Activated CD4-positive, alpha-beta memory T cell treated with anti-CD3 and anti-CD28 coated beads for 36 hours (primary cell): ENCODE measurements at regions not wholly inside any gene's neighbourhood (a gene's known extent, or its start where the extent isn't known, plus 50 kb on each side); places are given as distances from the start of the nearest gene placed in this dataset.

Source experiments
- CTCF ChIA-PET: fragments of 350-600 bp; sonication (Branson Sonifier 250); formaldehyde crosslinking; loops from one replicate; lab custom pipeline; 2021; ENCODE audit warnings: antibody characterized with exemption, inconsistent platforms; lab: Charles Lee
- POLR2A ChIA-PET: fragments of 350-600 bp; sonication (Branson Sonifier 250); formaldehyde crosslinking; loops from one replicate; lab custom pipeline; 2021; ENCODE audit warnings: antibody characterized with exemption; lab: Charles Lee
- DNase-seq: peaks from one replicate; pipeline ENCODE4 v3.0.0-alpha.2; 2020
- H3K27ac Mint-ChIP-seq: one replicate; pipeline ENCODE4 v1.8.0; 2021; ENCODE audit warnings: mixed read lengths
- H3K27me3 Mint-ChIP-seq: one replicate; pipeline ENCODE4 v1.8.0; 2021; ENCODE audit warnings: mixed read lengths
- H3K36me3 Mint-ChIP-seq: one replicate; pipeline ENCODE4 v1.8.0; 2021; ENCODE audit warnings: mixed read lengths
- H3K4me1 Mint-ChIP-seq: one replicate; pipeline ENCODE4 v1.8.0; 2021; ENCODE audit warnings: low read depth, mixed read lengths
- H3K4me3 Mint-ChIP-seq: one replicate; pipeline ENCODE4 v1.8.0; 2021; ENCODE audit warnings: mild to moderate bottlenecking, mixed read lengths
- H3K9me3 Mint-ChIP-seq: one replicate; pipeline ENCODE4 v1.8.0; 2021; ENCODE audit warnings: mixed read lengths
- intact Hi-C: fragments of 100-400 bp; cut with micrococcal nuclease; formaldehyde crosslinking; loops from one replicate; pipeline ENCODE4 v1.15.1; 2023

DNA sequence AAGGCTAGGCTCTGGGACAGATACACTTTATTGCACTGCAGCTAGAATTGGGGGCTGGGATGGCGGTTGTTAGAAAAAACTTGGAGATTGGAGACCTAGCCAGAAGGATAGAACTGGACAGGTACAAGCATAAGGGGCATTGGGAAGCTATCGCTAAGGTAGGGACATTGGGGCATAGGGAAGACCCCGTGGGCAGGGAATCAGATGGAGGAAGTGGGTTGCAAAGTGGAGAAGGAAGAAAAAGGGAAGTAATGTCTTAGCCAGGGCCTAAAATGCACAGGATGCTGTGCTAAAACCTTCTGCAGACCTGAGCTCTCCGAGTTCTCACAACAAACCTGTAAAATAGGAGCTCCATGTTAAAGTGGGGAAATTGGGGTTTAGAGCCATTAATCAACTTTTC is 178.2 kb downstream of the ZDHHC21 start:
- no peaks in the 10 kb centered on the region for H3K36me3 Mint-ChIP-seq
- ChIA-PET POLR2A (no interaction called here), CTCF (no interaction called here)
- DNase-seq: no peak
- no peaks in the 10 kb centered on the region for H3K4me1 Mint-ChIP-seq
- no peak overlapping the region for H3K4me3 Mint-ChIP-seq
- no peak overlapping the region for H3K27ac Mint-ChIP-seq
- intact Hi-C loops: no loop called here
- no peaks in the 10 kb centered on the region for H3K9me3 Mint-ChIP-seq
- H3K27me3 Mint-ChIP-seq: no peaks in the 10 kb centered on the region

DNA sequence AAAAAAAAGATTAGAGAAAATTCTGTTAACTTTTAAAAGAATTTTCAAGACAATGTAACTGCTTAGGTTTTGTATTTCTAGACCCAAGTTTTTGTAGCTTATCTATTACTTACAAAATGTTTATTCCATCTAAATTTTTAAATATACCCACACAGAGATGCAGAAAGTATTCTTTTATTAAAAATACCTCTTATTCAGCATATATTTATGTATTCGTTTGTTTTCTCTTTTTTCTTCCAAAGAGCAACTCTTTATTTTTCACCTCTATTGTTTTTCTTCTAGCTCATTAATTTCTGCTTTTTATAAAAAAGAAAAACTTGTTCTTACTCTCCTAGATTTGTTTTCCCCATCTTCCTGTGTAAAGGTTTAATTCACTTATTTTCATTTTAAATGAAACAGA is 180.3 kb downstream of the ZDHHC21 start:
- intact Hi-C loops: no loop called here
- Mint-ChIP-seq H3K4me3 (no peak overlapping the region), H3K4me1 (no peaks in the 10 kb centered on the region), H3K27ac (no peak overlapping the region), H3K36me3 (no peaks in the 10 kb centered on the region), H3K9me3 (no peaks in the 10 kb centered on the region), H3K27me3 (peaks cover 2% of the 10 kb centered on the region)
- ChIA-PET CTCF (no interaction called here), POLR2A (no interaction called here)
- no peak for DNase-seq

DNA sequence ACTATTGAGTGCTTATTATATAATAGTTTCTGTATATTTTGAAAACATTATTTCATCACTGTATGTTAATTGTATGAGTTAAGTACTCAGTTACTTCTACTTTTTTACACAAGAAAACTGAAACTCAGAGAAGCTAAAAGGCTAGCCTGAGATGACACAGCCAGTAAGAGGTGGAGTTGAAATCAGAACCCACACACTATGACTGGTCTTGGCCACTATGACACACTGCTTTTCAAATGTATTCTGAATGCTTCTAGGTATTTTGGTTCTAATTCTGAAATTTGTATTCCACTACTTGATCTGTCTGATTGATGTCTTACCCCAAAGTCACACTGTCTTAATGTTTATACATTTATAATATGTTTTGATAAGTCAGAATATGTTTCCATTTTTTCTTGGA is 181.8 kb downstream of the ZDHHC21 start:
- no peaks in the 10 kb centered on the region for H3K4me1 Mint-ChIP-seq
- no peak overlapping the region for H3K27ac Mint-ChIP-seq
- H3K36me3 Mint-ChIP-seq: no peaks in the 10 kb centered on the region
- H3K9me3 Mint-ChIP-seq: no peaks in the 10 kb centered on the region
- intact Hi-C loops: no loop called here
- H3K4me3 Mint-ChIP-seq: no peak overlapping the region
- H3K27me3 Mint-ChIP-seq: peaks cover 4% of the 10 kb centered on the region
- ChIA-PET POLR2A (no interaction called here), CTCF (no interaction called here)
- DNase-seq: no peak

DNA sequence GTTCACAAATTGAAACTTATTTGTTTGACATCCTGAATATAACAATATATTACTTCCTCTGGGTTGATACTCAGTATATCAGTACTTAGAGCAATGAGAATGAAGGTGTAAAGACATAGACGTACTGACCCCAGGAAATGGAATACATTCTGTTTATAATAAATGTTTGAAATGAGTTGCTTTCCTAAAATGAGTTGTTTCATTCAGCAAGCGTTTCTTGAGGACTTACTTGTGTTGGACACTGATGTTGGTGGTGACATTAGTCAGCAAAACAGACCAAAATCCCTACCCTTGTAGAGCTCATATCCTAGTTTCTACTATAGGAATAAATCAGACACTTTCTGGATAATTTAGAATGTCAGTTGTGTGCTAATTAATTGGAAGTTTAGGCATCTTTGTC is 184.3 kb downstream of the ZDHHC21 start:
- no peak overlapping the region for H3K4me3 Mint-ChIP-seq
- no peaks in the 10 kb centered on the region for H3K36me3 Mint-ChIP-seq
- H3K9me3 Mint-ChIP-seq: no peaks in the 10 kb centered on the region
- DNase-seq: no peak
- ChIA-PET POLR2A (no interaction called here), CTCF (no interaction called here)
- no peak overlapping the region for H3K27ac Mint-ChIP-seq
- no peaks in the 10 kb centered on the region for H3K4me1 Mint-ChIP-seq
- intact Hi-C loops: no loop called here
- peaks cover 4% of the 10 kb centered on the region for H3K27me3 Mint-ChIP-seq

DNA sequence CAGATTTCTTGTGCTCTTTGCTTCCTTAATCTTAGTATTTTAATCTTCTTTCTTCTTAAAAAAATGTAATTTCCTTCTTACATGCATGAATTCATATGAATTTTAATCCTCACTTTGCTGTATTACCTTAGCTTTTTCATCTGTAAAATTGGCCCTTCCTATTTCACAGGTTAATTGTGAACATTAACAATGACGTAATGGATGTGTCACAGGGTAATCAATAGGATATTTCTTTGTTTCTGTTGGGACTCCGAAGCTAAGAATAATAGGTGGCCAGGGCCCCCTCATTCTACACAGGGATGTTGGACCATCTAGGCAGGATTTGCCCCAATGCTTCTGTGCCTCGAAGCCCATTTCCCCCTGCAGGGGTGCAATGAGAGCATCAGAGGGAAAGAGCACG is 187.4 kb upstream of the NFIB start:
- Mint-ChIP-seq H3K4me1 (no peaks in the 10 kb centered on the region), H3K27ac (no peak overlapping the region), H3K4me3 (no peak overlapping the region), H3K9me3 (no peaks in the 10 kb centered on the region), H3K36me3 (no peaks in the 10 kb centered on the region), H3K27me3 (no peaks in the 10 kb centered on the region)
- no peak for DNase-seq
- ChIA-PET CTCF (no interaction called here), POLR2A (no interaction called here)
- intact Hi-C loops: no loop called here

DNA sequence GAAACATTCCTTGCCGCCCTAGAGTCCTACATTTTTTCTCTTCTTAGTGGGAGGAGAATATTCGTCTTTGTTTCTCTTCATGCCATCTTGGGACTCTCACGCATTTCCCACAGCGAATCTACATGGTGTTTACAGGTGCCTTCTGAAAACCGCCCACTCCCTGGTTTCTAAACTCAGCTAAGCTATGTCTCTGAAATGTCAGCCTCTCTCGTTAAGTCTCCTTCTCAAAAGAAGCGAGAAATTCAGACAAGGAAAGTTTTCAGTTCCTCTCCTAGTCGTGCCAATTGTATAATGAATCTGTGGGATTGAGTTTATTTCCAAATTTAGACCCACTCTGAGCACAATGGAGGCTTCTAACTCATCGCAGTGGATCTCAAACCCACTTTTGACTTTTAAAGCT is 186.8 kb upstream of the NFIB start:
- Mint-ChIP-seq H3K27ac (no peak overlapping the region), H3K36me3 (no peaks in the 10 kb centered on the region), H3K9me3 (no peaks in the 10 kb centered on the region)

DNA sequence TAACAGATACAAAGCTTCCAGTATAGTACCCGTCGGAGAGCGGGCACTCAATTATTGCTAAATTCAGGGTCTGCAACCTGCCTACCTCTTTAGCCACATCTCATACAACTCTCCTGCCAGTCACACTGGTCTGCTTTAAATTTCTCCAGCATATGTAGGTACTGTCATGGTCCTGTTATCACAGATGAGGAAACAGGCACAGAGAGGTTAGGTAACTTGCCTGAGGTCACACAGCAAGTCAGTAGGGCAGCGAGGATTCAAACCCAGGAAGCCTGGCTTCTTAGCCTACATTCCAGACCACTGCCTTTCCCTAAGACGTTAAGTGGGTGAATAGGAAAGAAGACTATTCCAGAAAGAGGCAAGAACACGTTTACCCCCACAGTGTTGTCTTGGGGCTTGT is 186.0 kb upstream of the NFIB start:
- POLR2A ChIA-PET: no interaction called here
- Mint-ChIP-seq H3K9me3 (no peaks in the 10 kb centered on the region), H3K27ac (no peak overlapping the region), H3K27me3 (no peaks in the 10 kb centered on the region), H3K4me3 (no peak overlapping the region), H3K4me1 (no peaks in the 10 kb centered on the region), H3K36me3 (no peaks in the 10 kb centered on the region)
- DNase-seq: no peak
- intact Hi-C loops: no loop called here
- CTCF ChIA-PET: no interaction called here

More for the DNA sequence above, 186.8 kb upstream of the NFIB start:
- H3K27me3 Mint-ChIP-seq: no peaks in the 10 kb centered on the region
- ChIA-PET CTCF (no interaction called here), POLR2A (no interaction called here)
- intact Hi-C loops: no loop called here
- DNase-seq: no peak
- H3K4me3 Mint-ChIP-seq: no peak overlapping the region
- H3K4me1 Mint-ChIP-seq: no peaks in the 10 kb centered on the region

DNA sequence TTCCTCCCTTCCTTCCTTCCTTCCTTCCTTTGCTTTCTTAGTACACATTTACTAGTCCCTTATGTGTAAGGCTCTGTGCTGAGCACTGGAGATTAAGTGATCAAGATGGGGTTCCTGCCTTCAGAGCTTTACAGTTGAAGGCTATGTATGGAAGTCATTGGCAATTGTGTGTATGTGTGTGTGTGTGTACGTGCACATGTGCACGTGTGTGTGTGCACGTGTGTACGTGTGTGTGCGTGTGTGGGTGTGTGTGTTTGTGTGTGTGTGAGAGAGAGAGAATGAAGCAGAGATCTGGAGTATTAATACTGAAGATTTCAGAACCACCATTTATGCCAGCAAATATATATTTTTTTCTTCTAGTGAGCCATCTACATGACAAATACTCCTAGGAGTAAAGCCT is 184.9 kb upstream of the NFIB start:
- intact Hi-C loops: no loop called here
- Mint-ChIP-seq H3K9me3 (no peaks in the 10 kb centered on the region), H3K4me3 (no peak overlapping the region), H3K27ac (no peak overlapping the region), H3K27me3 (no peaks in the 10 kb centered on the region), H3K4me1 (no peaks in the 10 kb centered on the region), H3K36me3 (no peaks in the 10 kb centered on the region)
- ChIA-PET POLR2A (interaction anchor here (0.6 kb wide), 1 partner anchor 55 kb away, joined by 3 read pairs; no protein-coding TSS in a partner anchor), CTCF (no interaction called here)
- DNase-seq: no peak

DNA sequence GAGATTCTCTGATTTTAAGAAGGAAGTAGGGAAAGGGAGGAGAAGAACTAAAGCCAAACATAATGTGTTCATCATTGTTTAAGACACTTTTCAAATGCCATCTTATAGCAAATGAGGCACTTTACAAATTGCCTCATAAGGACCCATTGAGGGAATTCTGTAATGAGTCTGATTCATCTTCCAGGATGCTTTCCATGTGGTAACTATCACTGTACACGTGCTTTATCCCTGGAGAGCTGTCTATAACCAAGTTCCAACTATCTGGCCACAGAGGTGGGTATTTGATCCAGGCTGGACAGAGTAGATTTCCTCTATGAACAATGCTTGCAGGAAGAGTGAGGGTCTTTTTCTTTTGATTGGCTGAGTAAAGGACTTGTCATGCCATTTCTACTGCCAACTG is 183.5 kb upstream of the NFIB start:
- intact Hi-C loops: no loop called here
- POLR2A ChIA-PET: no interaction called here

DNA sequence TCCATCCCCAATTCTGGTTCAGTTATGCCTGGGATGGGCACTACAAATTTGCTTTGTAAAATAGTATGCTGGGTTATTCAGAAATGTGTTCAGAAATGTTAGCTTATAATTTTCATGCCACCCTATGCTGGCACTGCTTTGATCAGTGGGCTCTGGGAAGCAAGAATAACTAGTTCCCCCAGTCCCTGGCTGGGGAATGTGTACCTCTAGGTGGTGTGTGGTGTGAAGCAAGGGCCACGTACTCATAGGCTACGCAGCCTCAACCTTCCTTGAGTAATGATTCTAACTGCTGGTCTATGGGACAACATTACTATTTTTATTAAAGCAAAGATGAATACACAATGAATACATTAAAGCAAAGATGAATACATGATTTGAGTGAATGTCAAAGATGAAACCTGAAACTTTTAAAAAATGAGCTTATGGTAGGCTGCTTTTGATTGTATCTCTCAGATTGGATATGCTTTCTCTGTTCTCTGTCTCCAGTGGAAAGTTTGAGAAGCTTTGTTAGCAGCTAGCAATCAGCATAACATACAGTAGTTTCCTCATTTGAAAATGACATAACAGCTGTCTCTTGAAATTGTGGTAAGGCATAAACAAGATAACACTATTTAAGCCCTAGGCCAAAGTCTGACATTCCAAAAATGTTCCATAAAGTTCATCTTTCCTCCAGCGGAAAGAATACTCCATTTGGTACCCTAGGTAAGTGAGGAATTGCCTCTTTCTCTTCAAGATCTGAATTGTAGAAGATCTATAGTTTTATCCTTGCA is 174.7 kb upstream of the NFIB start:
- CTCF ChIA-PET: interaction anchor here (1.0 kb wide), 1 partner anchor 59 kb away, joined by 3 read pairs; no protein-coding TSS in a partner anchor

More for the DNA sequence above, 183.5 kb upstream of the NFIB start:
- Mint-ChIP-seq H3K4me1 (no peaks in the 10 kb centered on the region), H3K4me3 (no peak overlapping the region), H3K27ac (no peak overlapping the region), H3K9me3 (no peaks in the 10 kb centered on the region), H3K36me3 (no peaks in the 10 kb centered on the region), H3K27me3 (no peaks in the 10 kb centered on the region)
- no peak for DNase-seq
- CTCF ChIA-PET: no interaction called here

DNA sequence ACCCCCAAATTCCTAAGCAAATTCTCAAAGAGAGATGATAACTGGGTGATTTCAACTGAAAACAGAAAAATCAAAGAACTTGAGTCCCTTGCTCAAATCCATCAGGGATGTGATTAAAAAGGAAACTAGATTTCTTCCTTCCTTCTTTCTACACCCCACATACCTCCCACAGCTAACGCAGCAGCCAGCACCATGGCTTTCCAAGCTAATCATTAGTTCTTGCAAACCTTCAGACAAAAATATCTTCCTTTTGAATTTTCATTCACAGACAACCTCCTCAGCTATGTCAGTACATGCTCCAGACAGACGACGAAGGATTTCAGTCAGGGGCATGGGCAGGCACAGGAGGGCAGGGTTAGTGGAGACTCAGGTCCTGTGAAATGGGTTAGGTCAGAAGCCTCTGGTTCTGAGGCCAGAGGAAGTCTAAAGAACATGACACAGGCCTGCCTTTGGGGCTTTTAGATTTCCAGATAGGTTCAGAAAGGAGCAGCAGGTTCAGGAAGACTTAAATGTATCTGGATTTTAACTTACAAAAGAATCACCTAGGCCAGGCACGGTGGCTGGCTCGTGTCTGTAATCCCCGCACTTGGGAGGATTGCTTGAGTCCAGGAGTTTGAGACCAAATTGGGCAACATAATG is 173.7 kb upstream of the NFIB start:
- H3K4me1 Mint-ChIP-seq: no peaks in the 10 kb centered on the region
- H3K27me3 Mint-ChIP-seq: peaks cover 6% of the 10 kb centered on the region
- CTCF ChIA-PET: no interaction called here
- no peak overlapping the region for H3K4me3 Mint-ChIP-seq
- H3K36me3 Mint-ChIP-seq: no peaks in the 10 kb centered on the region
- POLR2A ChIA-PET: no interaction called here
- H3K9me3 Mint-ChIP-seq: no peaks in the 10 kb centered on the region
- intact Hi-C loops: no loop called here
- DNase-seq: no peak
- no peak overlapping the region for H3K27ac Mint-ChIP-seq

More for the DNA sequence above, 174.7 kb upstream of the NFIB start:
- POLR2A ChIA-PET: no interaction called here
- DNase-seq: no peak
- no peaks in the 10 kb centered on the region for H3K9me3 Mint-ChIP-seq
- H3K4me3 Mint-ChIP-seq: no peak overlapping the region
- no peaks in the 10 kb centered on the region for H3K36me3 Mint-ChIP-seq
- peaks cover 1% of the 10 kb centered on the region for H3K27me3 Mint-ChIP-seq
- intact Hi-C loops: no loop called here
- H3K27ac Mint-ChIP-seq: no peak overlapping the region
- no peaks in the 10 kb centered on the region for H3K4me1 Mint-ChIP-seq

DNA sequence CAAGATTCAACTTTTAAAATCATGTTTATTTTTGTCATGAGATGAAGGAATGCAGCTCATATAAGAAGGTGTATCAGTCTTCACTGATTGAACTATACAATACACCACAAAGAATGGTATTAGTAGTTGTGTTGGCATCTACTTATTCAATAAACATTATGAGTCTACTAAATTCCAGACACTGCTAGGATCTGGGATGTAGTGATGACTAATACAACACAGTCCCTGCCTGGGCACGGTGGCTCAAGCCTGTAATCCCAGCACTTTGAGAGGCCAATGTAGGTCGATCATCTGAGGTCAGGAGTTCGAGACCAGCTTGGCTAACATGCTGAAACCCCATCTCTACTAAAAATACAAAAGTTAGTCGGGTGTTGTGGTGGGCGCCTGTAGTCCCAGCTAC is 171.4 kb upstream of the NFIB start:
- CTCF ChIA-PET: no interaction called here
- no peak overlapping the region for H3K27ac Mint-ChIP-seq

DNA sequence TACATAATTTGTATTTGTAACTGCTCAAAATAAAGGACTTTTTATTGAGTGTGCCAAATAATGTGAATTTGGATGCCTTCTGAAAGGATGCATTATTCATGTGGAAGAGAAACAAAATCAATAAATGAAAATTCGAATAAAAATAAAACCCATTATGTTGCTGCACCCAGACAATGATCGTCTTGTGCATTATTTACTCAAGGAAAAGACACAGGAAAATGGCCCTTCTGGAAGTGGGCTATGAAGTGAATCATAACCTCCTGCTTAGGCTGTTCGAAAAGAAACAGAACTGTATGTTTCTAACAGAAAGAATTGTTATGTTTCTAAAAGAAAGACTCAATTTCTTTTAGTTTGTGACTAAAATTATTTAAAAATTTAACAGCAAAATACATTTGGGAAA is 168.9 kb upstream of the NFIB start:
- no peak overlapping the region for H3K4me3 Mint-ChIP-seq
- no peaks in the 10 kb centered on the region for H3K9me3 Mint-ChIP-seq
- intact Hi-C loops: no loop called here
- no peak overlapping the region for H3K27ac Mint-ChIP-seq
- DNase-seq: no peak
- ChIA-PET POLR2A (no interaction called here), CTCF (no interaction called here)
- H3K36me3 Mint-ChIP-seq: no peaks in the 10 kb centered on the region
- H3K27me3 Mint-ChIP-seq: peaks cover 6% of the 10 kb centered on the region
- no peaks in the 10 kb centered on the region for H3K4me1 Mint-ChIP-seq

More for the DNA sequence above, 171.4 kb upstream of the NFIB start:
- DNase-seq: no peak
- POLR2A ChIA-PET: no interaction called here
- peaks cover 6% of the 10 kb centered on the region for H3K27me3 Mint-ChIP-seq
- no peaks in the 10 kb centered on the region for H3K4me1 Mint-ChIP-seq
- no peaks in the 10 kb centered on the region for H3K9me3 Mint-ChIP-seq
- no peak overlapping the region for H3K4me3 Mint-ChIP-seq
- intact Hi-C loops: no loop called here
- H3K36me3 Mint-ChIP-seq: no peaks in the 10 kb centered on the region
